ENCODE measurements at regions not wholly inside any gene's neighbourhood (a gene's known extent, or its start where the extent isn't known, plus 50 kb on each side); places are given as distances from the start of the nearest gene placed in this dataset.
"Not testable (repeated sequence)": the region's sequence is repeated elsewhere in the genome, so short reads cannot be mapped to it uniquely, and the experiment has no call there.

- in situ Hi-C loops (cut with HindIII; ENCODE audit: low sequenced_read_pairs) = no loop called here
Observed at GRCh38 chr7:81158189-81158588, 239.3 kb upstream of the SEMA3C start.

GRCh38 chr7:81155654-81156373, 237.0 kb upstream of the SEMA3C start:
- in situ Hi-C loops (cut with HindIII; ENCODE audit: low sequenced_read_pairs) = no loop called here

GRCh38 chr7:81154565-81154964, 235.7 kb upstream of the SEMA3C start:
- in situ Hi-C loops (cut with HindIII; ENCODE audit: low sequenced_read_pairs) = no loop called here

- in situ Hi-C loops (cut with HindIII; ENCODE audit: low sequenced_read_pairs) = not testable (repeated sequence)
Observed at GRCh38 chr7:81152925-81153324, 234.1 kb upstream of the SEMA3C start.

GRCh38 chr7:81150951-81151361, 232.1 kb upstream of the SEMA3C start:
- in situ Hi-C loops (cut with HindIII; ENCODE audit: low sequenced_read_pairs) = no loop called here

- in situ Hi-C loops (cut with HindIII; ENCODE audit: low sequenced_read_pairs) = no loop called here
Observed at GRCh38 chr7:81143856-81144255, 225.0 kb upstream of the SEMA3C start.

GRCh38 chr7:81141257-81142205, 222.7 kb upstream of the SEMA3C start:
- in situ Hi-C loops (cut with HindIII; ENCODE audit: low sequenced_read_pairs) = not testable (repeated sequence)

- in situ Hi-C loops (cut with HindIII; ENCODE audit: low sequenced_read_pairs) = no loop called here
Observed at GRCh38 chr7:81140775-81141174, 221.9 kb upstream of the SEMA3C start.

GRCh38 chr7:81140252-81140651, 221.4 kb upstream of the SEMA3C start:
- in situ Hi-C loops (cut with HindIII; ENCODE audit: low sequenced_read_pairs) = no loop called here

- in situ Hi-C loops (cut with HindIII; ENCODE audit: low sequenced_read_pairs) = no loop called here
Observed at GRCh38 chr7:81138870-81139269, 220.0 kb upstream of the SEMA3C start.

GRCh38 chr7:81135324-81135723, 216.5 kb upstream of the SEMA3C start:
- in situ Hi-C loops (cut with HindIII; ENCODE audit: low sequenced_read_pairs) = no loop called here

- in situ Hi-C loops (cut with HindIII; ENCODE audit: low sequenced_read_pairs) = no loop called here
Observed at GRCh38 chr7:81128011-81128410, 209.2 kb upstream of the SEMA3C start.

- in situ Hi-C loops (cut with HindIII; ENCODE audit: low sequenced_read_pairs) = no loop called here
Observed at GRCh38 chr7:81120803-81121202, 202.0 kb upstream of the SEMA3C start.

- in situ Hi-C loops (cut with HindIII; ENCODE audit: low sequenced_read_pairs) = no loop called here
Observed at GRCh38 chr7:81120111-81120510, 201.3 kb upstream of the SEMA3C start.

GRCh38 chr7:81114633-81115032, 195.8 kb upstream of the SEMA3C start:
- in situ Hi-C loops (cut with HindIII; ENCODE audit: low sequenced_read_pairs) = no loop called here

- in situ Hi-C loops (cut with HindIII; ENCODE audit: low sequenced_read_pairs) = no loop called here
Observed at GRCh38 chr7:81112731-81113130, 193.9 kb upstream of the SEMA3C start.

GRCh38 chr7:81111781-81112540, 193.1 kb upstream of the SEMA3C start:
- in situ Hi-C loops (cut with HindIII; ENCODE audit: low sequenced_read_pairs) = no loop called here

- in situ Hi-C loops (cut with HindIII; ENCODE audit: low sequenced_read_pairs) = no loop called here
Observed at GRCh38 chr7:81111358-81111757, 192.5 kb upstream of the SEMA3C start.

GRCh38 chr7:81110673-81111072, 191.8 kb upstream of the SEMA3C start:
- in situ Hi-C loops (cut with HindIII; ENCODE audit: low sequenced_read_pairs) = no loop called here

GRCh38 chr7:81098213-81098612, 179.4 kb upstream of the SEMA3C start:
- in situ Hi-C loops (cut with HindIII; ENCODE audit: low sequenced_read_pairs) = no loop called here

GRCh38 chr7:81094952-81095351, 176.1 kb upstream of the SEMA3C start:
- in situ Hi-C loops (cut with HindIII; ENCODE audit: low sequenced_read_pairs) = no loop called here
